Activated naive CD4-positive, alpha-beta T cell treated with anti-CD3 and anti-CD28 coated beads, Interleukin-2, amount 50 U/mL, for 16 hours (primary cell): ENCODE measurements at regions not wholly inside any gene's neighbourhood (a gene's known extent, or its start where the extent isn't known, plus 50 kb on each side); places are given as distances from the start of the nearest gene placed in this dataset.

Experiments
- DNase-seq: peaks from one replicate; pipeline ENCODE4 v3.0.0-alpha.2; 2020

GRCh38 chr9:88659126-88659525 is 124.1 kb downstream of the NXNL2 start:
- DNase-seq: no peak

- DNase-seq: no peak
These were observed 125.6 kb downstream of the NXNL2 start for GRCh38 chr9:88660611-88661010.

GRCh38 chr9:88661759-88662158 is 126.8 kb downstream of the NXNL2 start:
- DNase-seq: no peak

- no peak for DNase-seq
These were observed 128.9 kb downstream of the NXNL2 start for GRCh38 chr9:88663771-88664419.

GRCh38 chr9:88664773-88665172 is 129.8 kb downstream of the NXNL2 start:
- no peak for DNase-seq

- no peak for DNase-seq
These were observed 138.1 kb downstream of the NXNL2 start for GRCh38 chr9:88672874-88673689.

- no peak for DNase-seq
These were observed 138.9 kb downstream of the NXNL2 start for GRCh38 chr9:88673886-88674285.

- no peak for DNase-seq
These were observed 141.7 kb downstream of the NXNL2 start for GRCh38 chr9:88676644-88677043.

GRCh38 chr9:88678008-88678407 is 143.0 kb downstream of the NXNL2 start:
- no peak for DNase-seq

- DNase-seq: no peak
These were observed 143.5 kb downstream of the NXNL2 start for GRCh38 chr9:88678431-88678830.

GRCh38 chr9:88680041-88680440 is 145.1 kb downstream of the NXNL2 start:
- no peak for DNase-seq

- no peak for DNase-seq
These were observed 145.7 kb downstream of the NXNL2 start for GRCh38 chr9:88680505-88681160.

- no peak for DNase-seq
These were observed 146.5 kb downstream of the NXNL2 start for GRCh38 chr9:88681434-88681833.

GRCh38 chr9:88682431-88682831 is 147.5 kb downstream of the NXNL2 start:
- DNase-seq: no peak

GRCh38 chr9:88684046-88684445 is 149.1 kb downstream of the NXNL2 start:
- DNase-seq: no peak

GRCh38 chr9:88684845-88685244 is 149.9 kb downstream of the NXNL2 start:
- no peak for DNase-seq

- no peak for DNase-seq
These were observed 151.0 kb downstream of the NXNL2 start for GRCh38 chr9:88685966-88686365.

GRCh38 chr9:88689509-88690298 is 154.7 kb downstream of the NXNL2 start:
- no peak for DNase-seq

GRCh38 chr9:88690628-88691027 is 155.7 kb downstream of the NXNL2 start:
- no peak for DNase-seq

GRCh38 chr9:88691091-88691490 is 156.1 kb downstream of the NXNL2 start:
- no peak for DNase-seq

GRCh38 chr9:88691811-88692210 is 156.8 kb downstream of the NXNL2 start:
- no peak for DNase-seq

- no peak for DNase-seq
These were observed 157.8 kb downstream of the NXNL2 start for GRCh38 chr9:88692827-88693226.

GRCh38 chr9:88694625-88695024 is 159.6 kb downstream of the NXNL2 start:
- no peak for DNase-seq
